HG03175 (cell line): ENCODE measurements at regions not wholly inside any gene's neighbourhood (a gene's known extent, or its start where the extent isn't known, plus 50 kb on each side); places are given as distances from the start of the nearest gene placed in this dataset.

ENCODE experiments used
- ATAC-seq: cut with Tn5 transposase; IDR thresholded peaks from one replicate; pipeline ENCODE4 v1.9.1; 2021; ENCODE audit warnings: mild to moderate bottlenecking, moderate library complexity; ENCODE audit not compliant: unreplicated experiment

GRCh38 chr5:101937041-101937440 is 359.0 kb downstream of the SLCO4C1 start:
- ATAC-seq: no peak

- ATAC-seq: no peak
Observed at GRCh38 chr5:101935086-101935485, 361.0 kb downstream of the SLCO4C1 start.

- ATAC-seq: no peak
Observed at GRCh38 chr5:101932599-101932998, 363.5 kb downstream of the SLCO4C1 start.

DNA sequence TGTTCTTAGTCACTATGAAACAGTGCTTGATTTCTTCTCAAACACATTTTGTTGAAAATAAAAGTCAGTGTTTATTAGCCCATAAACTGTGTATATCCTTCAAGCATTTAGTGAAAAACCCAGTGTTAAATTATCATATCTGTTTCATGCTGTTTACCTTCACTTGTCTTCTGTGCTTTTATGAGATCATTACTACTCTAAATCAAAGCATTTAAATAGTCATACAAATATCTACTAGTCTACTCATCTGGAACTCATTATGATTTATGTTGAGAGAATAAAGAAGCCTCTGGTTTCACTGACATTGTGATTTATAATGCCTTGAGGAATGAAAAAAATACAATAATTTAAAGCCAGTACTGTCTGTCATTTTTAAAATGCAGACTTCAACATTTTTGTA is 366.5 kb downstream of the SLCO4C1 start:
- no peak for ATAC-seq

DNA sequence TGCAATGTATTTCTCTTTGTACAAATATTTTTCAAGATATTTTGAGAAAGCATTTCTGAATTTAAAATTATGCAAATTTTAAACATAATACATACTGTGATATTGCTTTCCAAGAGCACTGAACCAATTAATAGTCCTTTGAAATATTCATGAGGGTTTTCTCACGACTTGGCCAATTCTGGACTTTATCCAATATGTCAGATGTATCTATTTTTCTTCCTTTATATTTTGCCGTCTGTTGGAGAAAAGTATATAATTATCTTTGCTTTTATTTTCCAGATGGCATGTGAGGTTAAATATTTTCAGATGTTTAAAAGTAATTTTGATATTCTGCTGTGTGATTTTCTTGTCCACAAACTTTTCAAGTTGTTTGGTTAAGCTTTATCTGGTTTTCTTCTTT is 378.9 kb downstream of the SLCO4C1 start:
- ATAC-seq: no peak

- ATAC-seq: no peak
Observed at GRCh38 chr5:101915554-101915953, 380.5 kb downstream of the SLCO4C1 start.

GRCh38 chr5:101904736-101905135 is 391.3 kb downstream of the SLCO4C1 start:
- no peak for ATAC-seq

GRCh38 chr5:101897914-101898313 is 398.2 kb downstream of the SLCO4C1 start:
- ATAC-seq: peak; percentile 47

DNA sequence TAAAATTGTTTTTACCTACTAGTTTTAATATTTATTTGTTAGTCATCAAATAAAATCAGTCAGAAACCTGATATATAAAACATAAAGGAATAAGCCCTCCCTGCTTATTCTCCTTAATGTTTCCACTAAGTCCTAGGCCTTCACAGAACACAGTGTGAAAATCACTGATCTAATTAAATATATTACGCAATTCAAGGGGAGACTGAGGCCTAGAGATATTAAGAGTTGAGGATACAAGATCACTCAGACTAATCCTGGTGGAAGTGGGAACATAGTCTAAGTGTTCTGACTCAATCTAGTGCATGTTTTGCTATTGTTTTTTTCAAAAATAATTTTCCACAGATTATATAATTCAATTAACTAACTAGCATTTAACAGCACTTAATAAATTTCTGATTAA is 401.1 kb downstream of the SLCO4C1 start:
- no peak for ATAC-seq

DNA sequence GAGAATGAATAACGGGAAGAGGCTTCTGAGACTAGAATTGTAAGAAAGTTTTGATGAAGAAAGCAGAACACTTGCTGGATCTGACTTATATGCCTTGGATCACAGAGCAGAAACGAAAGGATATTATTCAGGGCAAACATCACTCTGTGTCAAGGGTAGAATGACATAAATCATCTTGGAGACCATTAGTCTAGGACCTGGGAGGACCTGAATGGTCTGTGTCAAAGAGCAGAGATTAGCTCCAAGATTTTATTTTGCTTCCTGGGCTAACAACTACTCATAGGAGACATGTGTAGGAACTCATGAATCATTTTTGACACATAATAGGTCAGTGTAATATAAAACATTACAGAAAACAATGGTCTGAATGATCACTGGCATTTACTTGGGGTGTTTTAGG is 417.9 kb downstream of the SLCO4C1 start:
- no peak for ATAC-seq

GRCh38 chr5:101877451-101877850 is 418.6 kb downstream of the SLCO4C1 start:
- ATAC-seq: no peak

DNA sequence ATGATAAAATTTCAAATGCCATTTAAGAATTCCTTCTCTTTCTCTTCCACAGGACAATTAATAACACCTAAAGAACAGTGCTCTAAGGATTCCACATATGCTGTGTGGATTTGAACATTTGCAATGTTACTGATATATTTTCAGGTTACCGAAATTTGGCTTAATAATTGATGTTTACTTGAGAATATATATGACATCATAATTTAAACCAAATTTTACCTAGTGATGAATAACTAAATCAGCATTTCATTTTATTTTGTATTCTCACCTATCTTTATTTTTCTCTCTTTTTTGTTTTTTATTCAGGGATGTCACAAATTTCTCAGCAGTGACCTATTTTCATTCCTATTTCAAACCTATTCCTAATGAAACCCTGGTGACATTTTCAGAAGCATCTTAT is 429.6 kb downstream of the SLCO4C1 start:
- no peak for ATAC-seq

GRCh38 chr5:101860563-101860962 is 435.5 kb downstream of the SLCO4C1 start:
- no peak for ATAC-seq

- no peak for ATAC-seq
Observed at GRCh38 chr5:101860145-101860544, 435.9 kb downstream of the SLCO4C1 start.

GRCh38 chr5:101846496-101846895 is 449.6 kb downstream of the SLCO4C1 start:
- ATAC-seq: no peak

GRCh38 chr5:101843055-101843454 is 453.0 kb downstream of the SLCO4C1 start:
- ATAC-seq: no peak

DNA sequence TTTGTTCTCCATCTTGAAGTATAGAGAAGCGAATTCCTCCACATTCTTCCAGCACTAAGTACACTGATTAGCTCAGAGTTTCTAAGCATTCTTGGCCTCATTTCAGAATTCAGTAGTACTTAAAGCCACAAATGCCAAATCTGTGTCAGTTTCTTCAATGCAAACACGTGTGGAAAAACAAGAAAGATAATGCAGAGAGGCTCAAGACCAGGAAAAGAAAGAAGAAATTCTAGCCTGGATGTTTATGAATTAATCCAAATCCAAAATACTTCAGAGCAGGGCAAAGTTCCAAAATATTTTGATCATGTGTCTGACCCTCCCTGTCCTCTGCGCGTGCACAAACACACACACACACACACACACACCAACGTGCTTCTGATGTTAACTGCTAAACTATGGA is 457.6 kb downstream of the SLCO4C1 start:
- ATAC-seq: no peak

DNA sequence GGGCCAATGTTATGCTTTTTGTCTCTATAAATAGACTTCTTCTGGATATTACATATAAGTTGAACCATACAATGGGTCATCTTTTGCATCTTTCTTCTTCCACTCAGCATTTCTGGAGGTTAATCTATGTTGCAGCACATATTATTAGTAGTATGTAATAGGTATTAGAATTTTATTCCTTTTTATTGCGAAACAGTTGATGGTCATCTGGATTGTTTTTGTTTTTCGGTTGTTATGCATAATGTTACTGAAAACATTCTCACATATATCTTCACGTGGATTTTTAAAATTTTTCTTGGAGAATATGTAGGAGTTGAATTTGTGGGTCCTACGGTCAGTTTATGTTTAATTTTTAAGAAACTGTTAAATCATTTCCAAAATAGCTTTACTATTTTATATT is 466.8 kb downstream of the SLCO4C1 start:
- ATAC-seq: no peak

DNA sequence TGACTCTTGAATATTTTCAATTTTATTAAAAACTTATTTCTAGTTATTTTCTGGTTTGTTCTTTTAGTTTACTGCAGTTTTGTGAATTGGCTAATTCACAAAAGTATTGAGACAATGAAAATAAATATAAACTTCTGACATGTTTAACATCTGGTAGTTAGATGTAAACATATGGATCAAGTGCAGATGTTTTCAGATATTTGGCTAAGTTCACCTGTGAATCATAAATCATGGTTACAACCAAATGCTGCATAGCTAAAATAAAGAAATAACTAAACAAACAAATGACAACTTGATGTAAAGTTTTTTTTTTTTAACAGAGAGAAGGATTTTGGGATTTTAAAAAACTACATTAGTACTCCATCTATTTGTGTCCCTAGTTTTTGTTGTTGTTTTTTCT is 484.6 kb downstream of the SLCO4C1 start:
- no peak for ATAC-seq

GRCh38 chr5:101806410-101806809 is 489.7 kb downstream of the SLCO4C1 start:
- ATAC-seq: no peak

- no peak for ATAC-seq
Observed at GRCh38 chr5:101796427-101796826, 499.7 kb downstream of the SLCO4C1 start.

GRCh38 chr5:101788797-101789196 is 507.3 kb downstream of the SLCO4C1 start:
- ATAC-seq: no peak

GRCh38 chr5:101785090-101785489 is 511.0 kb downstream of the SLCO4C1 start:
- ATAC-seq: no peak
